NCI-H128 (cell line): ENCODE measurements at regions not wholly inside any gene's neighbourhood (a gene's known extent, or its start where the extent isn't known, plus 50 kb on each side); places are given as distances from the start of the nearest gene placed in this dataset.

Source experiments
- DNase-seq: peaks from one replicate; lab custom pipeline; 2025; ENCODE audit not compliant: unreplicated experiment; lab: John Stamatoyannopoulos, UW

DNA sequence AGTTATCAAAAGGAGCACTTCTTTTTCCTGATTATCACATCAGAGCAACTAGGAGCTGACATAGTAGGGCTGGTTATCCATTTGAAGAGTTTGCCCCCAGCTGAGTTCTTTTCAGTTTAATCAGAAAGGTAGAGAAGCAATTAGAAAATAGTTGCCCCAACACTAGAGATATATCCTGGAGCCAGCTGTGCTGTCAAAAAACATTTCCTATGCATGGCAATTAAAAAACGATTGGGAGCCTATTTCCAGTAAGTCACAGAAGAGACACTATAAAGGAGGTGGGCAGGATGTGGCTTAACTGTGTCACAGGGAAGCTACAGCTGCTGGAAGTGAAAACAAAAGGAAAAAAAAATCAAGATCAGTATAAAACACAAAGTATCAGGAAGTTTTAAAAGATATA is 155.7 kb upstream of the SLITRK1 start:
- DNase-seq = no peak

DNA sequence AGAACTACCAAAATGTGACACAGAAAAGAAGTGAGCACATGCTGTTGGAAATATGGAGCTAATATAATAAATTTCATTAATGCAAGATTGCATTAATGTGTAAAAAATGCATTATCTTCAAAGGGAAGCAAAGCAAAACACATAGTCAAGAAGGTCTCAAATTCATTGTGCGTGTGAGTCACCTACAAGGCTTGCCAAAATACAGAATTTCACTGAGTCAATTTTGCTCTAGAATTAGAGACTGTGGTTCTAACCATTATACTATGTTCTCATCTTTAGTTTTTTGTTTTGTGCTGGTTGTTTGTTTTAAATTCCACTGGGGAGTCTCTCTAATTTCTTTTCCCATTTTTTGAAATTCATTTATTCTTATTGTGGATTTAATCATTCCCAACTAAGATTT is 149.8 kb upstream of the SLITRK1 start:
- no peak for DNase-seq

GRCh38 chr13:84031120-84031519 is 148.8 kb upstream of the SLITRK1 start:
- no peak for DNase-seq

DNA sequence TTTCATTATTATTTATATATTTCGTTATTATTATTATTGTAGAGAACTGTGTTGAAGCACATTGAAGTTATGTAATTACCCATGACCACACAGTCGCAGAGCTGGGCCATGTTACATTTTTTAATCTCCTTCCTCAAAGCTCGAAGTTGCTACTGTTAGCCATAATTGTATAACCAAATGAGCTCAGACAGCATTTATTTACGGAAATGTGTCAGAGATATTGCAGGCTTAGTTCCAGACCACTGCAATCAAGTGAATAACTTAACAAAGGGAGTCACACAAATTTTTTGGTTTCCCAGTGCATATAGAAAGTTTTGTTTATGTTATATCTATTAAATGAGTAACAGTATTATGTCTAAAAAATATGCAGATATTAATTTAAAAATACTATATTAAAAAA is 147.1 kb upstream of the SLITRK1 start:
- no peak for DNase-seq

DNA sequence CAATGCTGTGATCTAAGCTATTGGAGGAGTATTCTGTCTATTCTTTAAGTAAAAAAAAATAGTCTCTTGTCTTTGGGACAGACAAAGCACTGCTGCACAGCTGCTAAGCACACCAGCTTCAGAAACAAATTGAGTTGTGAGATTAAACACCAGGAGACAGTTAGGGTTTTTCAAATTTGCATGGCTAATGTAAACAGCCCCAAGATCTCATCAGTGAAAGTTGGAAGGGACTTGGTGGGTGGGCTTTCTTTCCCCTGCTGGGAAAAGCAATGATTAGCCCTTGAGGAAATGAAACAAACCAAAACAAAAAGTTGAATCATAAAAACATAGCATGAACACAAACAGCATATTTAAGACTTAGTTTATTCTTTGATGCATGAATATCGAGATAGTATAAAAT is 143.6 kb upstream of the SLITRK1 start:
- no peak for DNase-seq

DNA sequence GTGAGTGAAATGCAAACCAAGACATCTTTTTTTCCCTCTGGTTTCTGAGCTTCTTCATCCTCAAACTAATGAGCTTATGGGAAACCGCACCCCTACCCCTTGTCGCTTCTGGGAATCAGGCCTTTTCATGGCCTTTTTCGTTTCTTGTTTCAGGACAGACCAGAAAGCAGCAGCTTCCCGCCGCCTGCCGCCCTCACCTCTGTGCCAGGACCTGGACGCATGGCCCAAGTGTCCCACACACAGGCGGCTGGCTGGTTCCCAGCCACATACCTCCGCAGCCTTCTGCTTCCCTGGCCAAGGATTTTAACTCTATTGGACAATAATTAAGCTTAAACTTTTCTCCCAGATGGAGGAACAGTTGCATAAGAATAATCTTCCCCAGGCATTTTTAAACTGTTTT is 114.1 kb upstream of the SLITRK1 start:
- DNase-seq = no peak

GRCh38 chr13:83995930-83996329 is 113.7 kb upstream of the SLITRK1 start:
- no peak for DNase-seq

GRCh38 chr13:83992566-83993358 is 110.5 kb upstream of the SLITRK1 start:
- no peak for DNase-seq

- DNase-seq = no peak
These were observed 105.1 kb upstream of the SLITRK1 start for GRCh38 chr13:83987394-83987793.

GRCh38 chr13:83984793-83985192 is 102.5 kb upstream of the SLITRK1 start:
- no peak for DNase-seq

DNA sequence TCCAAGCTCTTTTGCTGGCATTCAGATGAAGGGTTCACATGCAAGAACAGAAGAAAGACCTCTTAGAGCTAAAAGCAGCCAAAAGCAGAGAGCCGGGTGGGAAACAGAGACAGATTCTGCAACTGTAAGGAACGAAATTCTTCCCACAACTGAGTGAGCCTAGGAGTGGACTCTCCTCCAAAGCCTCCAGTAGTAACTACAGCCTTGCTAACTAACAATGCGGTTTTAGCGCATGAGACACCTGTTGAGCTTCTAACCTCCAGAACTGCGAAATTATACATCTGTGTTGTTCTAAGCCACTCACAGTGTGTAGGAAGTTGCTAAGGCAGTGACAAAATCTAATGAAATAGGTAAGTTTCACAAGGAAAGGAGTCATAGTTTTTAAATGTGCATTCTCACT is 98.1 kb upstream of the SLITRK1 start:
- no peak for DNase-seq

GRCh38 chr13:83975655-83976165 is 93.4 kb upstream of the SLITRK1 start:
- no peak for DNase-seq

DNA sequence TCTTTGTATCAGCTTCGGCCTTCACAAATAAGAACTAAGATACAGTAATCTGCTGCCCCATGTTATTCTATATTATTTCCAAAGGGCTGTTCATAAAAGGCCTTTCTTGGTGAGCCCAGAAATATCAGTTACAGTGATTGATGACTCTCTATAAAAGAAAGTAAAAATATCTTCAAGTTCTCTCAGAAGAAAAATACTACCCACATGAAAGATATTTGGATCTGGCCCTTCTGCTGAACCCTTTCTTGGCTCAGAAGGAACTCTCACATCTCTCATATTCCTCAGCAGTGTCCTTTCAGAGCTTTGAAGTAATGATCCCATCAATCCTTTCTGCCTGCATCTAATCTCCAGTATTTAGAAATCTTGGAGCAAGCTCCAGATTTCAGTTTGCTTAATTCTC is 76.3 kb upstream of the SLITRK1 start:
- no peak for DNase-seq

DNA sequence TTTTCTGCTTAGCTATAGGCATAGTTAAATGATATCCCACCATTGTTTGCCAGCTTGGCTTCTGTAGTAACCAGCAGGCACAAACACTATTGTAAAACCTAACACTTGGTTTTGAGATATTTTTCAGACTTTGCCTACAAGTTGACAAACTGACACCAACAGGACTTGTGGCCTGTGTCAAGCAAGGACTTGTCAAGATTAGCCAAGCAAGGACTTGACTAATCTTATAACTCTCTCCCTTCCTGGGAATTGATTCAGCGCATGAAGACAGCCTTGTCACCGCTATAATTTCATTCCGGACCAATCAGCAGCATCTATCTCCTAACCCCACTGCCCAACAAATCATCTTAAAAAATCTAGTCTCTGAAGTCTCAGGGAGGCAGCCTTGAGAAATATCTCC is 72.7 kb upstream of the SLITRK1 start:
- no peak for DNase-seq

GRCh38 chr13:83953916-83954315 is 71.6 kb upstream of the SLITRK1 start:
- no peak for DNase-seq

DNA sequence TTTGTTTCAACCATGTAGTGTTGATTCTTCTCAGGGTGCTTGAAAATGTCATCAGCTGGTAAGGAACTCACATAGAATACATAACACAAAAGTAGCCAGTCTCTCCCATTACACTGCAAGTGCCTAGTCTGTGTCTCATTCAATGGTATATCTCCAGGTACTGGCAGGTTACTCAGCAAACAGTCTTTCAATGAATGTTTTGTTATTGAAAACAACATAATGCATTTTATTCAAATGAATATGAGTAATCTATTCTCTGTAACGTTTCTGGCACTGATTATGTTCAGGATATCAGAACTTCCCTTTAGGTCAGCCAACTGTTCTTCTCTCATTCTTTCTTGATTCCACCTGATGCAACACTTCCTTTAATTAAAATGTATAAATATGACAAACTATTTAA is 68.0 kb upstream of the SLITRK1 start:
- no peak for DNase-seq

DNA sequence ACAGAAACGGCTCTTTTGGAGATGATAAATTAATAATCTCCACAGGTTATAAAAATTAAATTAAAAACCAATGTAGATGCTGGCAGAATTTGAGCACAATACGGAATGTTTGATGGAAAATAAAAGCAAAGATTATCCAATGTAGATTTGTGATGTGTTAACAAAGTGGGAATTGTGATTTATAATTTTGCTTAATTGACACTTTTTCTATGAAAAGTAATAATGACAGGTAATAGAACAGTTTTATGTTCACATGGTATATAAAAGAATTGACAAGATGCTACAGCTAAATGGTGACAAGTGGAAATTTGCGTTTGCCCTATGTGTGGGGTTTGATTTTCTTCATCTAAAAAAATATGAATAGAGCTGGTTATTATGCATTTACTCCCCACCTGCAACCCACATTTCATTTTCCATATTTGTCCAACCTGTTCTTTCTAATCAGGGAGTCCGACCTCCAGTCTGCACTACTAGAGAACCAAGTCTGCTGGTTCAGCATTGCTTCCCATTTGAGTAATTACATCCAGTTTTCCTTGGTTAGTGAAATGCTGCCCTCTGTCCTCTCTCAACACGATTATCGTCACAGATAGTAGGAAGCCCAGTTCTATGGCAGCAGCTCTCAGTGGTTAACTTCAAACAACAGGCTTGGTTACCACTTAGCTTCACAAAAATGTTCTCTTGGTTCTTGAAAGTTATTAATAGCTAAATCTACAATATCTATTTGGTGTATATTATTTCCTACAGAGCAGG is 61.4 kb upstream of the SLITRK1 start:
- DNase-seq = no peak

DNA sequence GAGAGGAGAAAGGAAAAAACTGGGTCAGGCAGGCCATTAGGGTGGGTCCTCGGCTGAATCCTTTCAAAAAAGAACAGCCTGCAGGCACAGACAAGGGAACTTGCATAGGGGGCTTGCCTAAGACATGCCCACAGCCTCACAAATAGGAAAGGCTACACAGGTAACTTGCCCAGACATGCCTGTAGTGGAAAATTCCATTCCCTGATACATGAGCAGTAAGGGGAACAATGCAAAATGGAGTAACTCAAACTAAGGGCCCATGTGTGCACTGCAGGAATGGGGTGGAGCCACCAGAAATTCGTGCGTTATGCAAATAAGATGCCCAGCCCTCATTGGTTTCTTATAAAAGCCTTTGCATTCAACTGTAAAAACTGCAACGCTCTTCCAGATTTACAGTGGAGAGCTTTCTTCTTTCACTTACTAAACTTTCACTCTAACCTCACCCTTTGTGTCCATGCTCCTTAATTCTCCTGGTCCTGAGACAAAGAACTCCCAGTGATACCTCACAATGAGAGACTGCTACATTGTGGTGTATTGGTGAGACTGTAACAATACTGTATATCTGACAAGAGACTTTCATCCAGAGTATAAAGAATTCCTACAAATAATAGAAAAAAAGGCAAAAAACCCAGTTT is 59.5 kb upstream of the SLITRK1 start:
- DNase-seq = no peak

DNA sequence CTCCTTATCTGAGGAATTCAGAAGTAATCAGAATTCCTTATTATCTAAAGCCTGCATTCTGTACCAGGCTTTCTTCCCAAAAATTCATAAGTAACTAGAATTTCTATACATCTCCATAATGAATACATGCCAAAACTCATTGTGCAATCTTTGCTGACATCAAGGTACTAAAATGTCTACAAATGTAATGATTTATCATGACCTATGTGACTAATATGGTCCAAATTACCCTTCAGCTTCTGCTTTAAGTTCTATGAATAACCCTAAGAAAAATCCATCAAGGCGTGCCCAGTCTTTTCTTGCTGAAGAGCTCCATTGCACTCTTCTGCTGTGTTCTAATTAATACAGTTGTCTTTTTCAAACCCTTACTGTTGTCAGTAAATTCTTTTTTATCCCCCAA is 58.5 kb upstream of the SLITRK1 start:
- DNase-seq = no peak

- no peak for DNase-seq
These were observed 55.3 kb upstream of the SLITRK1 start for GRCh38 chr13:83937579-83937978.

DNA sequence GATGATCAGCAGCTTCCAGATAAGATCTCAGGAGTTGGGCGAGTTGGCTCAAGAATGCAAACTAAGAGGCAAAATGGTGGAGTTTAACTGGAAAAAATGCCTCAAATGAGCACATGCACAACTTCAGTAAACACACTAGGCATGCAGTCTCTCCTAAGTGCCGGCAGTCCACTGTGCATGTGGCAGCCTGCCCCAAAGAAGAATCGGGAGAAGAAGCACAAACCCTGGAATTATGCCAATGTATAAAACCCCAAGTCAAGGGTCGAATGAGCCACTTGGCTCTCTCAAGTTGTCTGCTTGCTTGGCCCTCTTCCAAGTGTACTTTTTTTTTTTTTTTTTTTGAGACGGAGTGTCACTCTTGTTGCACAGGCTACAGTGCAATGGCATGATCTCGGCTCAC is 53.3 kb upstream of the SLITRK1 start:
- no peak for DNase-seq
